VCaP (cell line): ENCODE measurements at regions not wholly inside any gene's neighbourhood (a gene's known extent, or its start where the extent isn't known, plus 50 kb on each side); places are given as distances from the start of the nearest gene placed in this dataset.
A peak's percentile ranks its signal among the peaks of the same experiment; 100 is the strongest.
"Not testable (repeated sequence)": the region's sequence is repeated elsewhere in the genome, so short reads cannot be mapped to it uniquely, and the experiment has no call there.

Experiments used
- H3K27ac ChIP-seq: fragments of 450-650 bp; 2 replicates; pipeline ENCODE4 v1.5.1; 2017
- TF ChIP-seq, protein P1 (sequence below): fragments of 450-650 bp; conservative IDR thresholded peaks from 2 replicates; pipeline ENCODE4 v1.5.1; 2017; ENCODE audit warnings: mild to moderate bottlenecking, moderate library complexity

- H3K27ac ChIP-seq, result no peak overlapping the region
- TF ChIP-seq, protein P1, sequence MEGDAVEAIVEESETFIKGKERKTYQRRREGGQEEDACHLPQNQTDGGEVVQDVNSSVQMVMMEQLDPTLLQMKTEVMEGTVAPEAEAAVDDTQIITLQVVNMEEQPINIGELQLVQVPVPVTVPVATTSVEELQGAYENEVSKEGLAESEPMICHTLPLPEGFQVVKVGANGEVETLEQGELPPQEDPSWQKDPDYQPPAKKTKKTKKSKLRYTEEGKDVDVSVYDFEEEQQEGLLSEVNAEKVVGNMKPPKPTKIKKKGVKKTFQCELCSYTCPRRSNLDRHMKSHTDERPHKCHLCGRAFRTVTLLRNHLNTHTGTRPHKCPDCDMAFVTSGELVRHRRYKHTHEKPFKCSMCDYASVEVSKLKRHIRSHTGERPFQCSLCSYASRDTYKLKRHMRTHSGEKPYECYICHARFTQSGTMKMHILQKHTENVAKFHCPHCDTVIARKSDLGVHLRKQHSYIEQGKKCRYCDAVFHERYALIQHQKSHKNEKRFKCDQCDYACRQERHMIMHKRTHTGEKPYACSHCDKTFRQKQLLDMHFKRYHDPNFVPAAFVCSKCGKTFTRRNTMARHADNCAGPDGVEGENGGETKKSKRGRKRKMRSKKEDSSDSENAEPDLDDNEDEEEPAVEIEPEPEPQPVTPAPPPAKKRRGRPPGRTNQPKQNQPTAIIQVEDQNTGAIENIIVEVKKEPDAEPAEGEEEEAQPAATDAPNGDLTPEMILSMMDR, result no peak
Measured at GRCh38 chrY:9118704-9119103, 218.6 kb upstream of the TSPY4 start.

GRCh38 chrY:9124623-9125022, 212.6 kb upstream of the TSPY4 start:
- TF ChIP-seq, protein P1, result no peak; the same call in 1 of the 2 replicates
- no peak overlapping the region for H3K27ac ChIP-seq

DNA sequence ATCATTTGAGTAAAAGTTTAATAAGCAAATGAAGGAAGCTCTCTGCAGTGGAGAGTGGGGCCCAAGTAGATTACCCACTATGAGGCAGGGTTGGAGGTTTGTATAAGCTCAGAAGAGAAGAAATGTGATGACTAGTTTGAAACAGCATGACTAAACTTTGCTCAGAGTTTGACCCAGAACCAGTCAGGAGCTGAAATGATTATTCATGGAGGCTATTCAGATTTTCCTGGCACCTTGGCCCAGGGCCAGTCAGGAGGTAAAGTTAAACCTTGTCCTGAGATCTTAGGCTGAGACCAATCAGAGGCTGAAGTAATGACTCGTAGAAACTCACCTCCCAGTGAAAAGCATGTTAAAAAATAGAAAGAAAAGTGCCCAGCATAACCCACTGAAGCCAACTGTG, 210.7 kb upstream of the TSPY4 start:
- H3K27ac ChIP-seq, result no peak overlapping the region
- TF ChIP-seq, protein P1, result no peak

DNA sequence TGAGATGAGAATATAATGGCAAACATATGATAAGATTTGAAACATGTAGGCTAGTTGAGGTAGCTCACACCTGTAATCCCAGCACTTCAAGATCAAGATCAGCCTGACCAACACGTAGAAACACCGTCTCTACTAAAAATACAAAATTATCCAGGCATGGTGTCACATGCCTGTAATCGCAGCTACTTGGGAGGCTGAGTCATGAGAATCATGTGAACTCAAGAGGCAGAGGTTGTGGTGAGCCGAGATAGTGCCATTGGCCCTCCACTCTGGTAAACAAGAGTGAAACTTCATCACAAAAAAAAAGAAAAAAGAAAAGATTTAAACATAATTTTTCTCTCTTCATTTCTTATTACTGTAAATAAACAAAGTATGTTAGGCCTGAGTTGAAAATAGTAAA, 193.9 kb upstream of the TSPY4 start:
- not testable (repeated sequence) for H3K27ac ChIP-seq

DNA sequence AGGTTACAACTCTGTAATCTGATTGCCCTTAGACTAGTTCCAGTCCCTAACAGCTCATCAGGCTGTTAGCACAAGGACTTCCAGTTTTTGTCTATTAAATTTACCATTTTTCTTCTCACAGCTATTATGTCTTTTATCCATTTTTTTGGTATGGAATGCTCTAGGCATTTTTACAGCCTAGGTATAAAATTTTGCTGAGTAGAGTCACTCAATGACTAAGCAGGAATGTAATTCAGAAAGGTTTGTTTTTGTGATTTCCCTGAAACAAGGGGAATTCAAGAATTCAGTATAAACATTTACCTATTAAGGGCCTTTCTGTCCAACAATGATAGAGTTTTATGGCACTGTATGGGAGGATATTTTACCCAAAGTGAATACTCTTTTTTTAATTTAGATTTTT, 182.7 kb upstream of the TSPY4 start:
- H3K27ac ChIP-seq, result not testable (repeated sequence)

DNA sequence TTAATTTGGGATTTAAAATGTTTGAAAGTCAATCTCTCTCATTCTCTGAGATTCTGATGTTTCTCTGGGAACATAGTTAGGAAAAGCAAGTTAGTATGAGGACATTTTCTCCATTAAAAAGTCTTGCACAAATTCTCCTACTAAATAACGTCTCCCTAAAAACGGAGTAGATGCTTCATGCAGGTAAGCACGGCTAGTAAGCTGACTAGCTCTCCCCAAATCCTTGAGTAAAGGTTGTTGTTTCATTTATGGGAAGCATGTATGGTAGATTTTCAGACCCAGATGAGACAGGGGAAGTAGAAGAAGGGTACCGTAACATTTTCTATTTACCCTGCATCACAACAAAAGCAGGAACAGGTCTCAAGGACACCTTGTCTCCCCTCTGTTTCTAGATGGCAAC, 181.5 kb upstream of the TSPY4 start:
- TF ChIP-seq, protein P1, result no peak
- no peak overlapping the region for H3K27ac ChIP-seq

GRCh38 chrY:9158616-9159015, 178.6 kb upstream of the TSPY4 start:
- TF ChIP-seq, protein P1, result no peak
- peak overlapping the region; percentile 41 for H3K27ac ChIP-seq

- H3K27ac ChIP-seq, result not testable (repeated sequence)
Measured at GRCh38 chrY:9160331-9160730, 176.9 kb upstream of the TSPY4 start.

DNA sequence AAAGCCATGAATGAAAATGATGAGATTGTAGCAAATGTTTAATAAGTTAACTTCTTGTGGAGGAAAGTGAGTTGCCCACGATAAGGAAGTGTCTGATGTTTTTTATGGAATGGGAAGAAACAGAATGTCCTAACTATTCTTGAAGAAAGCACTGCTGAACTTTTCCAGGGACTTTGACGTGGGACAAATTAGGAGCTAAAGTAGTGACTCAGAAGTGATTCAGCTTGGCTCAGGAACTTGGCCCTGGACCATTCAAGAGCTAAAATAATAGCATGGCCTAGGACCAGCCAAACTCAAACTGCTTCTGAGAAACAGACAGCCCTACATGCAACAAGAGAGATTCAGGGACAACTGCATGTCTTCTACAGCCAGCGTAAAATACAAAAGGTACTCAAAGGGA, 176.3 kb upstream of the TSPY4 start:
- not testable (repeated sequence) for H3K27ac ChIP-seq

DNA sequence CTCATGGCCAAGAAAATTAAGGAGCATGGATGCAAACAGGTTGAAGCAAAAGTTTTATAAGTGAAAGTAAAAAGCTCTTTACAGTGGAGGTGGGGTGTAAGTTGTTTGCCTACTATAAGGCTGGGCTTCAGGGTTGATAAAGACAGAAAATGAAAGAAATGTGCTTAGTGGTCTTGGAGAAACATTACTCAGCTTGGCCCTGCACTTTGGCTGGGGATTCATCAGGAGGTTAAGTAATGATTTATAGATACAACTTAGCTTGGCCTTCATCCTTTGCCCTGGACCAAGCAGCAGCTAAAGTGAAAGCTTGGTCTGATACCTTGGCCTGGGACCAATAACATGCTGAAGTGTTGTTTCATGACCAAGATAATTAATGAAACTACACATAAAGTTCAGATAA, 175.3 kb upstream of the TSPY4 start:
- H3K27ac ChIP-seq, result not testable (repeated sequence)

DNA sequence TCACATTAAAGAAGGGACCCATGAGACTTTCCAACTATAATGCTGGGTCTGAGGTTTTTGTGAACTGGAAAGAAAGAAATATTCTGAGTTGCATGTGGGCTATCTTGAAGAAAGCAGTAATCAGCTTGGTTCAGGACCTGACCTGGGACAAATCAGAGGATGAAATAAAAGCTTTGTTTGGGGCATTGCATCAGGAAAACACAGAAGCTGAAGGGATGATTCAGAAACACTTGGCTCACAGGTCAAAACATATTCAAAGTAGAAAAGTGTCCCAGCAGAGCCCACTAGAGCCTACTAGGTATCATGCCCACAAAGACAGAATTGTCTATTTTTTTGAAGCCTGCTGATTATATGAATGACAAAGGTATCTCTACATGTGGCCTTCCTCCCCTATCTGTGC, 174.8 kb upstream of the TSPY4 start:
- not testable (repeated sequence) for H3K27ac ChIP-seq

DNA sequence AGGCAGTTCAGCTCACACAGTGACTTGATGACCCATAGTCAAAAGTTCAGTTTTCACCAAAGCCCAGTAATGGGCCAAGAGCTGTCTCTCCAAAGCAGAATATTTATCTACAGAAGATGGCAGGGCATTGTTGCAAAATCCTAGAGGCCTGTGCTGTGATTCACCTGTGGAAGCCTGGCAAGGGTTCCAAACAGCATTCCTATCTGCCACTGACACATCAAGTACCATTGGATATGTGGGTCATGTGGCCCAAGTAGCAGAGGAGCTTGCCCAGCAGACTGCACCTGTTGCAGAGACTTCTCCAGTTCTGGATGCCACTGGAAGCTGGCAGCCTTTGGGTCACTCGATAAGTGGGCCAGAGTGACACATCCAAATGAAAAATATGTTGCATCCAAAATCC, 159.6 kb upstream of the TSPY4 start:
- H3K27ac ChIP-seq, result not testable (repeated sequence)

GRCh38 chrY:9184827-9185226, 152.4 kb upstream of the TSPY4 start:
- H3K27ac ChIP-seq, result not testable (repeated sequence)

DNA sequence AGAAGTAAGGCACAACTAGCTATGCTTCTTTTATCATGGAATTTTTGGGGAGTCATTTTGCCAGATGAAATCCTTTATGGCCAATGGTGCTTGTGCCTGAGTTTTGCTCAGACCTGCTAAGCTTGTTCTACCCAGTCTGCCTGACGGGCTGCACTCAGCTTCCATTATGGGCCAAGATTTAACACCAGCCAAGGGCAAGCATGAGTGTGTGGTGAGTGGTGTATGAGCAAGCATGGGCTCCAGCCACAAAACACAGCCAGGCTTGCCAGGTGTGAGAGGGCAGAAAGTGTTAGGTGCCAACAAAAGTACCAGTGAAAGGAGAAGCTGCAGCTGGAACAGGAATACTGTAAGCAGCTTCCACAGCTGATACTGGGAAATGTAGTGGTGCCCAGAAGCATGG, 130.2 kb upstream of the TSPY4 start:
- H3K27ac ChIP-seq, result not testable (repeated sequence)
